Osteocyte (in vitro differentiated cells): ENCODE measurements at regions not wholly inside any gene's neighbourhood (a gene's known extent, or its start where the extent isn't known, plus 50 kb on each side); places are given as distances from the start of the nearest gene placed in this dataset.

Experiments
- DNase-seq: peaks from one replicate; pipeline ENCODE4 v3.0.0; 2021; ENCODE audit warnings: mixed read lengths; ENCODE audit not compliant: unreplicated experiment; ENCODE audit errors: extremely low spot score
- H3K27ac Mint-ChIP-seq: one replicate; pipeline ENCODE4 v1.8.0; 2021; ENCODE audit warnings: mild to moderate bottlenecking, mixed read lengths; ENCODE audit not compliant: unreplicated experiment
- H3K27me3 Mint-ChIP-seq: one replicate; pipeline ENCODE4 v1.8.0; 2021; ENCODE audit warnings: mixed read lengths; ENCODE audit not compliant: unreplicated experiment
- H3K36me3 Mint-ChIP-seq: one replicate; pipeline ENCODE4 v1.8.0; 2021; ENCODE audit warnings: mixed read lengths; ENCODE audit not compliant: unreplicated experiment
- H3K4me1 Mint-ChIP-seq: one replicate; pipeline ENCODE4 v1.8.0; 2021; ENCODE audit warnings: mixed read lengths; ENCODE audit not compliant: unreplicated experiment
- H3K4me3 Mint-ChIP-seq: one replicate; pipeline ENCODE4 v1.8.0; 2021; ENCODE audit warnings: mild to moderate bottlenecking, moderate library complexity, mixed read lengths; ENCODE audit not compliant: unreplicated experiment
- H3K9me3 Mint-ChIP-seq: one replicate; pipeline ENCODE4 v1.8.0; 2021; ENCODE audit warnings: mixed read lengths; ENCODE audit not compliant: unreplicated experiment
- TF ChIP-seq, protein P1 (sequence below): fragments of 200-600 bp; sonication (generic); IDR thresholded peaks from 2 replicates; pipeline ENCODE4 v1.5.0; 2021; ENCODE audit warnings: antibody characterized with exemption, mild to moderate bottlenecking, moderate library complexity

DNA sequence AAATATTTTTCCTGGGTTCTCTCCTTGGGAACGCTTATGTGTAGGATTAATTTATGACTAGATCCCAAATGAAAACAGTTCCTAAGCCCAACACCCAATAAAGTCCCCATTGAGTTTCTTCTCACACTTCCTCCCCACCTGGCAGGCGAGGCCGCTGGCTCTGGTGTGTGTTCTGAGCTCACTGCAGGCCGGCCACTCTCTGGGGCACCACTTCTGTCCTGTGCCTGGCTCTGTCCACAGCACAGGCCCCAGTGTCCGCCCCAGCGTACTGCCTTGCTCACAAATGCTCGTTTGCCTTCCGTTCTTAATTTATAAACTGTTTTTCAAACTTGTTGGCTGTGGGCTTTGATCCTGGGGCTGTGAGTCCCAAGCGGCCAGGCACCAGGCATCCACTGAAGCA is 90.6 kb downstream of the TLR5 start:
- Mint-ChIP-seq H3K27me3 (peaks cover 2% of the 10 kb centered on the region), H3K4me3 (no peak overlapping the region), H3K4me1 (no peaks in the 10 kb centered on the region), H3K9me3 (no peaks in the 10 kb centered on the region), H3K27ac (no peak overlapping the region), H3K36me3 (no peaks in the 10 kb centered on the region)
- DNase-seq, result no peak
- TF ChIP-seq, protein P1, sequence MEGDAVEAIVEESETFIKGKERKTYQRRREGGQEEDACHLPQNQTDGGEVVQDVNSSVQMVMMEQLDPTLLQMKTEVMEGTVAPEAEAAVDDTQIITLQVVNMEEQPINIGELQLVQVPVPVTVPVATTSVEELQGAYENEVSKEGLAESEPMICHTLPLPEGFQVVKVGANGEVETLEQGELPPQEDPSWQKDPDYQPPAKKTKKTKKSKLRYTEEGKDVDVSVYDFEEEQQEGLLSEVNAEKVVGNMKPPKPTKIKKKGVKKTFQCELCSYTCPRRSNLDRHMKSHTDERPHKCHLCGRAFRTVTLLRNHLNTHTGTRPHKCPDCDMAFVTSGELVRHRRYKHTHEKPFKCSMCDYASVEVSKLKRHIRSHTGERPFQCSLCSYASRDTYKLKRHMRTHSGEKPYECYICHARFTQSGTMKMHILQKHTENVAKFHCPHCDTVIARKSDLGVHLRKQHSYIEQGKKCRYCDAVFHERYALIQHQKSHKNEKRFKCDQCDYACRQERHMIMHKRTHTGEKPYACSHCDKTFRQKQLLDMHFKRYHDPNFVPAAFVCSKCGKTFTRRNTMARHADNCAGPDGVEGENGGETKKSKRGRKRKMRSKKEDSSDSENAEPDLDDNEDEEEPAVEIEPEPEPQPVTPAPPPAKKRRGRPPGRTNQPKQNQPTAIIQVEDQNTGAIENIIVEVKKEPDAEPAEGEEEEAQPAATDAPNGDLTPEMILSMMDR, result no peak

DNA sequence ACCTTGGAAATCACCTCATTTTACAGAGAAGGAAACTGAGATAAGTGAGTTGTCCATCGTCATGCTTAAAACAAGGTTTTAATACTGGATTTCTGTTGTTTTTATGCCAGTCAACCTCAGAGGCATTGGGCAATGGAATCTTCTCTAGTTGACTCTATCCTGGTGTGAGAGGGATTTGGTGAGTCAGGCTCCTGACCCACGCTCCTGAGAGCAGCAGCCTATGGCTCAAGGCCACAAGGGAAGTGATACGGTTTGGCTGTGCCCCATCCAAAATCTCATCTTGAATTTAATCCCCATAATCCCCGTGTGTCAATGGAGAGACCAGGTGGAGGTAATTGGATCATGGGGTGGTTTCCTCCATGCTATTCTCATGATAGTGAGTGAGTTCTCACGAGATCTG is 90.1 kb downstream of the TLR5 start:
- Mint-ChIP-seq H3K9me3 (no peaks in the 10 kb centered on the region), H3K27ac (no peak overlapping the region), H3K36me3 (no peaks in the 10 kb centered on the region), H3K4me1 (no peaks in the 10 kb centered on the region), H3K4me3 (no peak overlapping the region), H3K27me3 (peaks cover 4% of the 10 kb centered on the region)
- no peak for DNase-seq
- TF ChIP-seq, protein P1, result no peak

DNA sequence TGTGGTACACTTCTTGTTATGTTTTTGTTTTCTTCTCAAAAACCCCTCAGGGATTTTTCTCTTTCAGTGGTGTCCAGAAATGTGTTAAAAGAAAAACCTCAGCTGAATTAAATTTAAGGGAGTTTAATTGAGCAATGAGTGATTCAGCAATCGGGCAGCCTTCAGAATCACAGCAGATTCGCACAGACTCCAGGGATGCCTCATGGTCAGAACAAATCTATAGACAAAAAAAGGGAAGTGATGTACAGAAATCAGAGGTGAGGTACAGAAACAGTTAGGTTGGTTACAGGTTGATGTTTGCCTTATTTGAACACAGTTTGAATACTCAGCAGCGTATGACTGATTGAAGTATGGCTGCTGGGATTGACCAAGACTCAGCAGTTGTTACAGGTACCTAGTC is 86.2 kb downstream of the TLR5 start:
- no peak overlapping the region for H3K4me3 Mint-ChIP-seq
- H3K4me1 Mint-ChIP-seq, result no peaks in the 10 kb centered on the region
- H3K27me3 Mint-ChIP-seq, result peaks cover 13% of the 10 kb centered on the region
- TF ChIP-seq, protein P1, result no peak
- no peak overlapping the region for H3K27ac Mint-ChIP-seq
- DNase-seq, result no peak
- H3K9me3 Mint-ChIP-seq, result no peaks in the 10 kb centered on the region
- no peaks in the 10 kb centered on the region for H3K36me3 Mint-ChIP-seq

DNA sequence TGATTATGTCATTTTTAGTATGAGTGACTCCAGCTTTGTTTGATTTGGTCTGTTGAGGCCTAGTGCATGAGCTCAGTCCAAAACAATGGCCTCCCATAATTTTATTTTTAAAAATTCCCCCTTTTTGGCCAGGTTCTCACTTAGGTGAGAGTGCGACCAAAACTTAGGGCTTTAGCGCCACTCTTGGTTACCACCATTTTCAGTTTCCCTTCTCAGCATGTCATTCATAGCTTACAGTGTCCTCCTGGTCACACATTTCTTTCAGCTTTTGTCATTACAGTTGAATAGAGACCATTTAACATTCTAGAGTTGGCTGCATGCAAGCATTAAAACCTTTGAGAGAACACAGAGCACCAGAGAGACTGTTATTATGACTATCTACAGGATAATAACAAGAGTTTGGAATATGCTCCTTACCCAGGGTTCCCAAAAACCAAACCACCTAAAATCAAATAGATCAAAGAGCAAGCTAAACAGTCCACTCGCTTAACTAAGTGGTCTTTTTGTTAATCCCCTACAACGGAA is 85.4 kb downstream of the TLR5 start:
- no peak overlapping the region for H3K27ac Mint-ChIP-seq
- H3K36me3 Mint-ChIP-seq, result no peaks in the 10 kb centered on the region
- H3K4me3 Mint-ChIP-seq, result no peak overlapping the region
- H3K9me3 Mint-ChIP-seq, result no peaks in the 10 kb centered on the region
- TF ChIP-seq, protein P1, result no peak
- H3K4me1 Mint-ChIP-seq, result no peaks in the 10 kb centered on the region
- peaks cover 13% of the 10 kb centered on the region for H3K27me3 Mint-ChIP-seq
- DNase-seq, result no peak
